Vagina (tissue), 2 donors: ENCODE measurements at regions not wholly inside any gene's neighbourhood (a gene's known extent, or its start where the extent isn't known, plus 50 kb on each side); places are given as distances from the start of the nearest gene placed in this dataset.

Experiments used
- DNase-seq, 2 donors: peaks; one replicate each; pipeline ENCODE4 v3.0.0-alpha.2; 2017; ENCODE audit errors: extremely low spot score in 2 of 2
- H3K27ac ChIP-seq: fragments of 200-600 bp; sonication (generic); one replicate; pipeline ENCODE4 v1.5.1; 2019
- H3K27me3 ChIP-seq: fragments of 200-600 bp; sonication (generic); one replicate; pipeline ENCODE4 v1.5.1; 2019
- H3K36me3 ChIP-seq, 2 donors: fragments of 200-600 bp; sonication (generic); one replicate each; pipeline ENCODE4 v1.5.1; 2017 to 2019
- H3K4me1 ChIP-seq: fragments of 200-600 bp; sonication (generic); one replicate; pipeline ENCODE4 v1.5.1; 2019
- H3K4me3 ChIP-seq, 2 donors: fragments of 200-600 bp; sonication (generic); 1 replicate in 1 of 2; 2 replicates in 1 of 2; pipeline ENCODE4 v1.5.1; 2016 to 2019
- H3K9me3 ChIP-seq: fragments of 200-600 bp; sonication (generic); one replicate; pipeline ENCODE4 v1.5.1; 2019
- POLR2A ChIP-seq, 2 donors: fragments of 450-650 bp; IDR thresholded peaks; one replicate each; pipeline ENCODE4 v1.6.1; 2017; ENCODE audit warnings: antibody characterized with exemption in 2 of 2, mild to moderate bottlenecking in 2 of 2, moderate library complexity in 2 of 2
- POLR2AphosphoS5 ChIP-seq, 2 donors: sonication (generic); formaldehyde crosslinking; IDR thresholded peaks; one replicate each; pipeline ENCODE4 v1.9.0; 2017; ENCODE audit warnings: antibody characterized with exemption in 2 of 2, mild to moderate bottlenecking in 2 of 2, low read depth in 1 of 2; ENCODE audit not compliant: insufficient read depth in 1 of 2
- intact Hi-C: fragments of 100-400 bp; cut with DNase I; formaldehyde crosslinking; loops from one replicate; pipeline ENCODE4 v1.15.1; 2023
- TF ChIP-seq, protein P1 (sequence below), 3 experiments: fragments of 450-650 bp in 2 of 3; fragments of 200-600 bp in 1 of 3; sonication (generic) in 1 of 3; IDR thresholded peaks; one replicate each; pipeline ENCODE4 v1.5.1; 2017 to 2019; ENCODE audit warnings: antibody characterized with exemption in 3 of 3, mild to moderate bottlenecking in 2 of 3, moderate library complexity in 2 of 3

DNA sequence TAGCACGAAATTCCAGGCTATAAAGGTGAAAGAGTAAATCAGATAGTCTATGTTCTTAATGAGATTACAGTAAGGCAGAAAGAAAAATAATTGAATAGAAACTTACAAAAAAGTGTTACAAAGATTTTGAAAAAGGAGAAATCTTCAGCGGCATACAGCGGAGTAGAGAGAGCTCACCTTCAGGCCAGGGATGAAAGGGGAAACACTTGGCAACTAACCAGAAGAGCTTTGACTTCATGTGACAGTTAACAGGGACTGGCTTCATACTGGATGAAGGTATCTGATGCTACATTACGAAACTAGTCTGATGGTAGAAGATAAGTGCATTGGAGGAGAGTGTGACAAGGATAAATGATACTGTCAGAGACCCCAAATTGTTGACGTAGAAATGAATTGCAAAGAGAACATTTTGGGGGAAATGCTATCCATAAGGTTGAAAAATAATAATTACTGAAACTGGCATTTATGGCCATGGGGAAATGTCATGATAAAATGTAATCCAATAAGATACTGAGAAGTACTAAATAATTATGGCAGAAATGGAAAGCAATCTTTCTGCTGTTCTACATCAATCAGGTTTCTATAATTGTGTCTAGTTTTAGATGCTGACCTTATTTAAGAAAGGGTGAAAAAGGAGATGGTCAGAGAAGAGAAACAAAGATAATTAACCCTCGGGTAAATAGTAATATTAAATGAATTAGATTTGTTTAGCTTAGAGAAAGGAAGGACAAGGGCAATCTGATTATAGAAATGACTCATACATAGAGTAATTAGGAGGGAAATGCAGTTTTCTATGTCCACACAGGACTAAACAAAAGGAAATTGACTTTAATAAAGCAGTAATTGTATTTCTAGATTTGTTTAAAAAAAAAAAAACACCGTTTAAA is 808.7 kb downstream of the NCAM2 start:
- Histone ChIP-seq H3K9me3 (no peaks in the 10 kb centered on the region), H3K36me3 (no peaks in the 10 kb centered on the region), H3K27me3 (no peaks in the 10 kb centered on the region), H3K4me1 (no peaks in the 10 kb centered on the region), H3K4me3 (no peak overlapping the region), H3K27ac (no peak overlapping the region)
- no peak for TF ChIP-seq POLR2AphosphoS5 (IDR thresholded peaks at IDR 0.05; ENCODE audit: insufficient read depth in 1 of 2, low read depth in 1 of 2)
- TF ChIP-seq, protein P1, sequence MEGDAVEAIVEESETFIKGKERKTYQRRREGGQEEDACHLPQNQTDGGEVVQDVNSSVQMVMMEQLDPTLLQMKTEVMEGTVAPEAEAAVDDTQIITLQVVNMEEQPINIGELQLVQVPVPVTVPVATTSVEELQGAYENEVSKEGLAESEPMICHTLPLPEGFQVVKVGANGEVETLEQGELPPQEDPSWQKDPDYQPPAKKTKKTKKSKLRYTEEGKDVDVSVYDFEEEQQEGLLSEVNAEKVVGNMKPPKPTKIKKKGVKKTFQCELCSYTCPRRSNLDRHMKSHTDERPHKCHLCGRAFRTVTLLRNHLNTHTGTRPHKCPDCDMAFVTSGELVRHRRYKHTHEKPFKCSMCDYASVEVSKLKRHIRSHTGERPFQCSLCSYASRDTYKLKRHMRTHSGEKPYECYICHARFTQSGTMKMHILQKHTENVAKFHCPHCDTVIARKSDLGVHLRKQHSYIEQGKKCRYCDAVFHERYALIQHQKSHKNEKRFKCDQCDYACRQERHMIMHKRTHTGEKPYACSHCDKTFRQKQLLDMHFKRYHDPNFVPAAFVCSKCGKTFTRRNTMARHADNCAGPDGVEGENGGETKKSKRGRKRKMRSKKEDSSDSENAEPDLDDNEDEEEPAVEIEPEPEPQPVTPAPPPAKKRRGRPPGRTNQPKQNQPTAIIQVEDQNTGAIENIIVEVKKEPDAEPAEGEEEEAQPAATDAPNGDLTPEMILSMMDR (IDR thresholded peaks at IDR 0.05), result no peak
- TF ChIP-seq POLR2A (IDR thresholded peaks at IDR 0.05), result no peak
- no peak for DNase-seq
- intact Hi-C loops, result no loop called here

DNA sequence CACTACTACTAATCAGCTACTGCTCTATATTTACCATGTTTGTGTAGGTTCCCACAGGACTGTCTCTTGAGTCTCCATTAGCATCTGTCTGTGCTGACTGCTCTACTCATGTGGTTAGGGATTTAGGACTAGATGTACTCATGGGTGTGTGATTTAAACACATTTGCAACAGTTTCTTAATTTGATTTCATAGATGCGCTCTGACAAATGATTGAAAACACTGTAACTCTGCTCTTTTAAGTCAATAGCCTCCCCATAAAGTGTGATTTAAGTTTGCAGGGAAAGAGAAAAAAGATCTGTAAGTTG is 809.3 kb downstream of the NCAM2 start:
- H3K27ac ChIP-seq, result no peak overlapping the region
- no peak for DNase-seq
- no peaks in the 10 kb centered on the region for H3K27me3 ChIP-seq
- no peaks in the 10 kb centered on the region for H3K9me3 ChIP-seq
- intact Hi-C loops, result no loop called here
- TF ChIP-seq POLR2AphosphoS5 (IDR thresholded peaks at IDR 0.05; ENCODE audit: insufficient read depth in 1 of 2, low read depth in 1 of 2), result no peak
- no peak for TF ChIP-seq POLR2A (IDR thresholded peaks at IDR 0.05)
- TF ChIP-seq, protein P1 (IDR thresholded peaks at IDR 0.05), result no peak
- no peaks in the 10 kb centered on the region for H3K4me1 ChIP-seq
- no peaks in the 10 kb centered on the region for H3K36me3 ChIP-seq
- no peak overlapping the region for H3K4me3 ChIP-seq

DNA sequence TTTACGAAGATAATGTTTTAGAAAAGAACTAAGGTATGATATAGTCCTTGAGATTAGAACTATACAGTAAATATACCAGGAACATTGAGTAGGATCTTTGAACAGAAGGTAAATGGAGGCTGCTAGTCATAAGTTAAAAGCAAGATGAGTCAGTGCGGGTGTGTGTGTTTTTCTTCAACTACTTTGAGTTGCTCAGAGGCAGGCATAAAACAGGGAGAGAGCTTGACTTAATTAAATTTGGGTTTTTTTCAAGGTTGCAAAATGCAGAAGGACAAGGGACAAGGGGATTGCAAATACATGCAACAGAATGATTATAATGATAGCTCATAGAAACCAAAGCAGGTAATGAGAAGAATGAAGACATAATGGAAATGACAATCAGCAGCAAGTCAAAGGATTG is 815.1 kb downstream of the NCAM2 start:
- intact Hi-C loops, result no loop called here
- no peak overlapping the region for H3K4me3 ChIP-seq
- no peaks in the 10 kb centered on the region for H3K9me3 ChIP-seq
- no peak for DNase-seq
- no peaks in the 10 kb centered on the region for H3K36me3 ChIP-seq
- H3K27ac ChIP-seq, result no peak overlapping the region
- H3K27me3 ChIP-seq, result no peaks in the 10 kb centered on the region
- no peaks in the 10 kb centered on the region for H3K4me1 ChIP-seq
- no peak for TF ChIP-seq POLR2AphosphoS5 (IDR thresholded peaks at IDR 0.05; ENCODE audit: insufficient read depth in 1 of 2, low read depth in 1 of 2)
- no peak for TF ChIP-seq POLR2A (IDR thresholded peaks at IDR 0.05)
- TF ChIP-seq, protein P1 (IDR thresholded peaks at IDR 0.05), result no peak

DNA sequence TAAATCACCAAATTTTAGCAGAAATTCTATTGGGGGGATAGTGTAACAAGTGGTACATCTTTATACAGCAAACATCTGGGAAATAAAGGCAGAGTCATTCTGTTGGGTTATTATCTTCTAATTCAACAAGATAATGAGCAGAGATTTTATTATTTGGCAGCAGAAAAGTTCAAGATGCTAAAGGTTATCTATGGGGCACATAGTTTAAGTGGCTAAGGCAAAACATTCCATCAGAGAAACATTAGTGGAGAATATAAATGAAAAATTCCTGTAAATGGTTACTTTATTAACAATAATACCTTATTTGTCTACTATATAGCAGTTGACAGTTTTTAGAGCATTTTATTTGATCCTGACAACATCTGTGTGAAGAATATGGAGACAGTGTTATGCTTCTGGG is 815.7 kb downstream of the NCAM2 start:
- Histone ChIP-seq H3K4me1 (no peaks in the 10 kb centered on the region), H3K36me3 (no peaks in the 10 kb centered on the region), H3K27ac (no peak overlapping the region), H3K27me3 (no peaks in the 10 kb centered on the region), H3K4me3 (no peak overlapping the region), H3K9me3 (no peaks in the 10 kb centered on the region)
- intact Hi-C loops, result no loop called here
- DNase-seq, result no peak
- TF ChIP-seq, protein P1 (IDR thresholded peaks at IDR 0.05), result no peak
- TF ChIP-seq POLR2AphosphoS5 (IDR thresholded peaks at IDR 0.05; ENCODE audit: insufficient read depth in 1 of 2, low read depth in 1 of 2), result no peak
- no peak for TF ChIP-seq POLR2A (IDR thresholded peaks at IDR 0.05)

DNA sequence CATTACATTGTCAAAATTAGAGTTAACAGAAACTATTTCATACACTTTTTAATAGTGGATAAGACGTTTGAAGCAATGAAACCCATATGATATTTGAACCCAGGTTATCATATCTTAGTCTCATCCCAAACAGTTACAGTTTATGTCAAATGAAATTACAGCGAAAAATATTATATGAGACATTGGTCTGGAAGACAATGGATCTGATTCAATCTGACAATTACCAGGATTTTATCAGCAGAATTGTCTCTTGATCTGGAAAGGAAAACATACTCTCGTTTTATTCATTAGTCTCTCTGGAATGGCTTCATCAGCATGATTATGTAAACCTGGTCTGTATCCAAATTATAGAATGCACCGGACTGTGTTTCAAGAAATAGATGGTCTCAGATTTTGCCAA is 818.6 kb downstream of the NCAM2 start:
- intact Hi-C loops, result no loop called here
- no peaks in the 10 kb centered on the region for H3K36me3 ChIP-seq
- DNase-seq, result no peak
- H3K4me3 ChIP-seq, result no peak overlapping the region
- TF ChIP-seq POLR2A (IDR thresholded peaks at IDR 0.05) (no peak), POLR2AphosphoS5 (IDR thresholded peaks at IDR 0.05; ENCODE audit: insufficient read depth in 1 of 2, low read depth in 1 of 2) (no peak)
- TF ChIP-seq, protein P1 (IDR thresholded peaks at IDR 0.05), result no peak
- H3K27me3 ChIP-seq, result no peaks in the 10 kb centered on the region
- H3K27ac ChIP-seq, result no peak overlapping the region
- no peaks in the 10 kb centered on the region for H3K9me3 ChIP-seq
- H3K4me1 ChIP-seq, result no peaks in the 10 kb centered on the region
